ENCODE measurements at regions not wholly inside any gene's neighbourhood (a gene's known extent, or its start where the extent isn't known, plus 50 kb on each side); places are given as distances from the start of the nearest gene placed in this dataset.

DNA sequence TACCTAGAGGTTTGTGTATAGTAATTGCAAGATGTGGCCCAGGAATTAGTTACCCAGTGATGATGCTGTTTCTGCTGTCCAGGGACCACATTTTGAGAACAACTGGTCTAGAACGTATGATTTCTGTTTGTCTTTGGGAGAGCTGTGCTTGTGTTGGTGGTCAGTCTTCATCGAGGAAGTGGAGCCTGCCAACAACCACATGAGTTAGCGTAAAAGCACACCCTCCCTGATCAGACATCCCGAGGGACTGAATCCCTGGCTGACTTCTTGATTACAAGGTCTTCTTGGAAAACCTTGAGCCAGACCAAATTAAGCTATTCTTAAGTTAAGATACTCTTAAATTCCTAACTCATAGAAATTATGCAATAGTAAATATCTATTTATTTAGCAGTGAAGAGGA is 81.7 kb upstream of the ZPLD1 start:
- ATAC-seq: no peak
- TF ChIP-seq PPARA (CRISPR knock-in tag; IDR thresholded peaks at IDR 0.05; ENCODE audit: borderline replicate concordance) (no peak), ZC3H10 (CRISPR knock-in tag; IDR thresholded peaks at IDR 0.05) (no peak), RARB (CRISPR knock-in tag; IDR thresholded peaks at IDR 0.05) (no peak), ARNTL (CRISPR knock-in tag; IDR thresholded peaks at IDR 0.05; ENCODE audit: borderline replicate concordance, low read depth) (no peak), SNAI2 (CRISPR knock-in tag; IDR thresholded peaks at IDR 0.05) (no peak), ESRRG (CRISPR knock-in tag; IDR thresholded peaks at IDR 0.05) (no peak), ISL1 (CRISPR knock-in tag; IDR thresholded peaks at IDR 0.05) (no peak), TOX (CRISPR knock-in tag; IDR thresholded peaks at IDR 0.05; ENCODE audit: borderline replicate concordance) (no peak), ZFP3 (CRISPR knock-in tag; IDR thresholded peaks at IDR 0.05) (no peak), ZNF70 (CRISPR knock-in tag; IDR thresholded peaks at IDR 0.05) (no peak), GLIS3 (CRISPR knock-in tag; IDR thresholded peaks at IDR 0.05) (no peak), ZNF565 (CRISPR knock-in tag; conservative IDR thresholded peaks at IDR 0.05; ENCODE audit: low read depth) (no peak), TCF4 (CRISPR knock-in tag; IDR thresholded peaks at IDR 0.05; ENCODE audit: borderline replicate concordance) (no peak)
- TF ChIP-seq, protein P1, sequence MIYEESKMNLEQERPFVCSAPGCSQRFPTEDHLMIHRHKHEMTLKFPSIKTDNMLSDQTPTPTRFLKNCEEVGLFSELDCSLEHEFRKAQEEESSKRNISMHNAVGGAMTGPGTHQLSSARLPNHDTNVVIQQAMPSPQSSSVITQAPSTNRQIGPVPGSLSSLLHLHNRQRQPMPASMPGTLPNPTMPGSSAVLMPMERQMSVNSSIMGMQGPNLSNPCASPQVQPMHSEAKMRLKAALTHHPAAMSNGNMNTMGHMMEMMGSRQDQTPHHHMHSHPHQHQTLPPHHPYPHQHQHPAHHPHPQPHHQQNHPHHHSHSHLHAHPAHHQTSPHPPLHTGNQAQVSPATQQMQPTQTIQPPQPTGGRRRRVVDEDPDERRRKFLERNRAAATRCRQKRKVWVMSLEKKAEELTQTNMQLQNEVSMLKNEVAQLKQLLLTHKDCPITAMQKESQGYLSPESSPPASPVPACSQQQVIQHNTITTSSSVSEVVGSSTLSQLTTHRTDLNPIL (CRISPR knock-in tag; IDR thresholded peaks at IDR 0.05; ENCODE audit: low read depth): no peak
- TF ChIP-seq, protein P2, sequence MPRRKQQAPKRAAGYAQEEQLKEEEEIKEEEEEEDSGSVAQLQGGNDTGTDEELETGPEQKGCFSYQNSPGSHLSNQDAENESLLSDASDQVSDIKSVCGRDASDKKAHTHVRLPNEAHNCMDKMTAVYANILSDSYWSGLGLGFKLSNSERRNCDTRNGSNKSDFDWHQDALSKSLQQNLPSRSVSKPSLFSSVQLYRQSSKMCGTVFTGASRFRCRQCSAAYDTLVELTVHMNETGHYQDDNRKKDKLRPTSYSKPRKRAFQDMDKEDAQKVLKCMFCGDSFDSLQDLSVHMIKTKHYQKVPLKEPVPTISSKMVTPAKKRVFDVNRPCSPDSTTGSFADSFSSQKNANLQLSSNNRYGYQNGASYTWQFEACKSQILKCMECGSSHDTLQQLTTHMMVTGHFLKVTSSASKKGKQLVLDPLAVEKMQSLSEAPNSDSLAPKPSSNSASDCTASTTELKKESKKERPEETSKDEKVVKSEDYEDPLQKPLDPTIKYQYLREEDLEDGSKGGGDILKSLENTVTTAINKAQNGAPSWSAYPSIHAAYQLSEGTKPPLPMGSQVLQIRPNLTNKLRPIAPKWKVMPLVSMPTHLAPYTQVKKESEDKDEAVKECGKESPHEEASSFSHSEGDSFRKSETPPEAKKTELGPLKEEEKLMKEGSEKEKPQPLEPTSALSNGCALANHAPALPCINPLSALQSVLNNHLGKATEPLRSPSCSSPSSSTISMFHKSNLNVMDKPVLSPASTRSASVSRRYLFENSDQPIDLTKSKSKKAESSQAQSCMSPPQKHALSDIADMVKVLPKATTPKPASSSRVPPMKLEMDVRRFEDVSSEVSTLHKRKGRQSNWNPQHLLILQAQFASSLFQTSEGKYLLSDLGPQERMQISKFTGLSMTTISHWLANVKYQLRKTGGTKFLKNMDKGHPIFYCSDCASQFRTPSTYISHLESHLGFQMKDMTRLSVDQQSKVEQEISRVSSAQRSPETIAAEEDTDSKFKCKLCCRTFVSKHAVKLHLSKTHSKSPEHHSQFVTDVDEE (CRISPR knock-in tag; IDR thresholded peaks at IDR 0.05): no peak

DNA sequence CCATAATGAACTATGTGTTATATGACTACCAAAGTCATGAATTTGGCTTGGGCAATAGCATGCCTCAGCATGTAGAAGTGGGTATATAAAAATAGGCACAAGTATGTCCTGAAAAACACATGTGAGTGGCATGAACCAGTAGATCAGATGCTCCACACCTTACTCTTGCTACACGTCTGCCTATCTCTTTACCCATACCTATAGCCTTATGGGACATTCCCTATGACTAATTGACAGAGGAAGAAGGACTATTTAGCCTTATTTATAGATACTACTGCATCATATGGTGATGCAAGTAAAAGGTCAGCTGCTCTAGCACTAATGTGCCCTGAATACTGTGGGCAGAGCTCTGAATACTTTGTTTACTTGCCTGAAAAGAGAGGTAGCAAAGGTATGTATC is 81.0 kb upstream of the ZPLD1 start:
- TF ChIP-seq, protein P3, sequence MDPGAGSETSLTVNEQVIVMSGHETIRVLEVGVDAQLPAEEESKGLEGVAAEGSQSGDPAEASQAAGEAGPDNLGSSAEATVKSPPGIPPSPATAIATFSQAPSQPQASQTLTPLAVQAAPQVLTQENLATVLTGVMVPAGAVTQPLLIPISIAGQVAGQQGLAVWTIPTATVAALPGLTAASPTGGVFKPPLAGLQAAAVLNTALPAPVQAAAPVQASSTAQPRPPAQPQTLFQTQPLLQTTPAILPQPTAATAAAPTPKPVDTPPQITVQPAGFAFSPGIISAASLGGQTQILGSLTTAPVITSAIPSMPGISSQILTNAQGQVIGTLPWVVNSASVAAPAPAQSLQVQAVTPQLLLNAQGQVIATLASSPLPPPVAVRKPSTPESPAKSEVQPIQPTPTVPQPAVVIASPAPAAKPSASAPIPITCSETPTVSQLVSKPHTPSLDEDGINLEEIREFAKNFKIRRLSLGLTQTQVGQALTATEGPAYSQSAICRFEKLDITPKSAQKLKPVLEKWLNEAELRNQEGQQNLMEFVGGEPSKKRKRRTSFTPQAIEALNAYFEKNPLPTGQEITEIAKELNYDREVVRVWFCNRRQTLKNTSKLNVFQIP (CRISPR knock-in tag; IDR thresholded peaks at IDR 0.05; ENCODE audit: borderline replicate concordance, low read depth): no peak
- TF ChIP-seq ZNF8 (CRISPR knock-in tag; IDR thresholded peaks at IDR 0.05) (no peak), ZC3H10 (CRISPR knock-in tag; IDR thresholded peaks at IDR 0.05) (no peak), ZNF70 (CRISPR knock-in tag; IDR thresholded peaks at IDR 0.05) (no peak), ESRRG (CRISPR knock-in tag; IDR thresholded peaks at IDR 0.05) (no peak), TOX (CRISPR knock-in tag; IDR thresholded peaks at IDR 0.05; ENCODE audit: borderline replicate concordance) (no peak), ZFP30 (CRISPR knock-in tag; IDR thresholded peaks at IDR 0.05) (no peak), TCF4 (CRISPR knock-in tag; IDR thresholded peaks at IDR 0.05; ENCODE audit: borderline replicate concordance) (no peak), SNAI2 (CRISPR knock-in tag; IDR thresholded peaks at IDR 0.05) (no peak), ZFP3 (CRISPR knock-in tag; IDR thresholded peaks at IDR 0.05) (no peak), PPARA (CRISPR knock-in tag; IDR thresholded peaks at IDR 0.05; ENCODE audit: borderline replicate concordance) (no peak), ARNTL (CRISPR knock-in tag; IDR thresholded peaks at IDR 0.05; ENCODE audit: borderline replicate concordance, low read depth) (no peak), GLIS3 (CRISPR knock-in tag; IDR thresholded peaks at IDR 0.05) (no peak)
- TF ChIP-seq, protein P1 (CRISPR knock-in tag; IDR thresholded peaks at IDR 0.05; ENCODE audit: low read depth): no peak
- TF ChIP-seq, protein P4, sequence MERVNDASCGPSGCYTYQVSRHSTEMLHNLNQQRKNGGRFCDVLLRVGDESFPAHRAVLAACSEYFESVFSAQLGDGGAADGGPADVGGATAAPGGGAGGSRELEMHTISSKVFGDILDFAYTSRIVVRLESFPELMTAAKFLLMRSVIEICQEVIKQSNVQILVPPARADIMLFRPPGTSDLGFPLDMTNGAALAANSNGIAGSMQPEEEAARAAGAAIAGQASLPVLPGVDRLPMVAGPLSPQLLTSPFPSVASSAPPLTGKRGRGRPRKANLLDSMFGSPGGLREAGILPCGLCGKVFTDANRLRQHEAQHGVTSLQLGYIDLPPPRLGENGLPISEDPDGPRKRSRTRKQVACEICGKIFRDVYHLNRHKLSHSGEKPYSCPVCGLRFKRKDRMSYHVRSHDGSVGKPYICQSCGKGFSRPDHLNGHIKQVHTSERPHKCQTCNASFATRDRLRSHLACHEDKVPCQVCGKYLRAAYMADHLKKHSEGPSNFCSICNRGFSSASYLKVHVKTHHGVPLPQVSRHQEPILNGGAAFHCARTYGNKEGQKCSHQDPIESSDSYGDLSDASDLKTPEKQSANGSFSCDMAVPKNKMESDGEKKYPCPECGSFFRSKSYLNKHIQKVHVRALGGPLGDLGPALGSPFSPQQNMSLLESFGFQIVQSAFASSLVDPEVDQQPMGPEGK (CRISPR knock-in tag; IDR thresholded peaks at IDR 0.05; ENCODE audit: borderline replicate concordance): no peak
- no peak for ATAC-seq

DNA sequence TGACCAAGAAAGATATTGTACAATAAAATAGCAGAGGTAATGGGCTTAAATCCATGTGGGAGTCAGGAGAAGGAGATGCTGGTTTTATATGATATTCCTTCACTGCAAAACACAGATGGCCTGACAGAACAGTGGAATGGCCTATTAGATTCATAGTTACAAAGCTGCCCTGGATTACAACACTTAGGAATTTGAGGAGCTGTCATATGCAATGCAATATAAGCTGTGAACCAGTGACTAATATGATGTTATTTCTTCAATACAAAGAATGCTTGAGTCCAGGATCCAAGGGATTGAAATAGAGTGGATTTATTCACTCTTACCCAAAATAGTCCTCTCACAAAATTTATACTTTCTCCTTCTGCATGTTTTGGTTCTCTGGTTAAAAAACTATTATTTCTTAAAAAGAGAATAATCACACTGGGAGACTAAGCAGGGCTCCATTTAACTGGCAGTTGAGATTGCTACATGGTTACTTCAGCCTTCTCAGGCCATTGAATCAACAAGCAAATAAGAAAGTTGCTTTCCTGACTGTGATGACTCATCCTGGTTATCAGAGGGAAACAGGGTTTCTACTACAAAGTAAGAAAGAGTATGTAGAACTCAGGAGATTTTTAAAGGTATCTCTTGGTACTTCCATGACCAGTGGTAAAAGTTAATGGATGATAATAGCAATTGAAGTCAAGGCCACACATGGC is 79.8 kb upstream of the ZPLD1 start:
- peak; percentile 58 for ATAC-seq
- TF ChIP-seq OSR1 (CRISPR knock-in tag; IDR thresholded peaks at IDR 0.05) (no peak), ISL1 (CRISPR knock-in tag; IDR thresholded peaks at IDR 0.05) (no peak), ZFP3 (CRISPR knock-in tag; IDR thresholded peaks at IDR 0.05) (no peak)
- TF ChIP-seq, protein P4 (CRISPR knock-in tag; IDR thresholded peaks at IDR 0.05; ENCODE audit: borderline replicate concordance): no peak
- TF ChIP-seq, protein P2 (CRISPR knock-in tag; IDR thresholded peaks at IDR 0.05): no peak
